CD14-positive monocyte (primary cell): ENCODE measurements at regions not wholly inside any gene's neighbourhood (a gene's known extent, or its start where the extent isn't known, plus 50 kb on each side); places are given as distances from the start of the nearest gene placed in this dataset.

ENCODE experiments used
- DNase-seq, 3 donors: peaks; one replicate each; pipeline ENCODE4 v3.0.0-alpha.2; 2011 to 2022
- H2AFZ ChIP-seq: 2 replicates; pipeline ENCODE4 v1.6.0; 2012; ENCODE audit warnings: mild to moderate bottlenecking, low read depth, low read length, inconsistent platforms; ENCODE audit not compliant: insufficient read depth, poor library complexity, severe bottlenecking
- H3K27ac ChIP-seq, 2 donors: 1 replicate in 1 of 2; 2 replicates in 1 of 2; pipeline ENCODE4 v1.5.1; 2012 to 2013; ENCODE audit warnings: low read length in 2 of 2, control low read depth in 1 of 2, inconsistent platforms in 1 of 2, low read depth in 1 of 2, mild to moderate bottlenecking in 1 of 2
- H3K27me3 ChIP-seq, 2 donors: one replicate each; pipeline versions ENCODE4 v1.6.0 to v1.6.1; 2011 to 2013; ENCODE audit warnings: low read length in 2 of 2; ENCODE audit not compliant: control insufficient read depth in 2 of 2, insufficient read depth in 2 of 2
- H3K36me3 ChIP-seq, 2 donors: replicated peaks in 1 of 2; 1 replicate in 1 of 2; 2 replicates in 1 of 2; pipeline versions ENCODE4 v1.5.1 to v1.6.1; 2012 to 2013; ENCODE audit warnings: low read length in 2 of 2, control low read depth in 1 of 2, inconsistent platforms in 1 of 2, mild to moderate bottlenecking in 1 of 2; ENCODE audit not compliant: insufficient read depth in 2 of 2, control insufficient read depth in 1 of 2
- H3K4me1 ChIP-seq, 2 donors: 1 replicate in 1 of 2; 2 replicates in 1 of 2; pipeline versions ENCODE4 v1.5.1 to v1.6.1; 2012 to 2013; ENCODE audit warnings: low read length in 2 of 2, control low read depth in 1 of 2, inconsistent platforms in 1 of 2, mild to moderate bottlenecking in 1 of 2, moderate library complexity in 1 of 2; ENCODE audit not compliant: insufficient read depth in 2 of 2, control insufficient read depth in 1 of 2
- H3K4me2 ChIP-seq: replicated peaks from 2 replicates; pipeline ENCODE3; 2012; ENCODE audit warnings: low read length, moderate library complexity, mild to moderate bottlenecking; ENCODE audit not compliant: poor library complexity, severe bottlenecking; ENCODE audit errors: extremely low read depth
- H3K4me3 ChIP-seq, 3 experiments: fragments of 200-600 bp in 1 of 3; sonication (generic) in 1 of 3; replicated peaks in 1 of 3; 1 replicate in 2 of 3; 2 replicates in 1 of 3; pipeline ENCODE4 v1.5.1; 2011 to 2013; ENCODE audit warnings: low read length in 3 of 3, mild to moderate bottlenecking in 3 of 3, control low read depth in 2 of 3, low read depth in 2 of 3, inconsistent platforms in 1 of 3, moderate library complexity in 1 of 3
- H3K79me2 ChIP-seq: 2 replicates; pipeline ENCODE4 v1.6.0; 2012; ENCODE audit warnings: mild to moderate bottlenecking, control low read depth, inconsistent platforms, low read length, moderate library complexity; ENCODE audit not compliant: insufficient read depth
- H3K9ac ChIP-seq: 2 replicates; pipeline ENCODE4 v1.6.0; 2017; ENCODE audit warnings: low read length, mild to moderate bottlenecking; ENCODE audit not compliant: insufficient read depth, poor library complexity, severe bottlenecking
- H3K9me3 ChIP-seq, 2 donors: replicated peaks in 1 of 2; 1 replicate in 1 of 2; 2 replicates in 1 of 2; pipeline versions ENCODE4 v1.5.1 to v1.6.1; 2012 to 2013; ENCODE audit warnings: low read length in 2 of 2, control low read depth in 1 of 2; ENCODE audit not compliant: control insufficient read depth in 1 of 2, insufficient read depth in 1 of 2
- H4K20me1 ChIP-seq: 2 replicates; pipeline ENCODE4 v1.6.0; 2012; ENCODE audit warnings: mild to moderate bottlenecking, low read length, control low read depth, moderate library complexity; ENCODE audit not compliant: insufficient read depth
- H3K27ac Mint-ChIP-seq, 7 donors: one replicate each; pipeline ENCODE4 v1.8.0; 2020; ENCODE audit warnings: mild to moderate bottlenecking in 7 of 7, mixed read lengths in 7 of 7, moderate library complexity in 6 of 7, inconsistent platforms in 2 of 7
- H3K27me3 Mint-ChIP-seq, 3 donors: one replicate each; pipeline ENCODE4 v1.8.0; 2021 to 2022; ENCODE audit warnings: low read depth in 3 of 3, mild to moderate bottlenecking in 3 of 3, mixed read lengths in 3 of 3, moderate library complexity in 3 of 3, inconsistent platforms in 1 of 3
- H3K36me3 Mint-ChIP-seq, 2 donors: one replicate each; pipeline ENCODE4 v1.8.0; 2020; ENCODE audit warnings: mixed read lengths in 2 of 2, inconsistent platforms in 1 of 2, mild to moderate bottlenecking in 1 of 2
- H3K4me1 Mint-ChIP-seq: one replicate; pipeline ENCODE4 v1.8.0; 2020; ENCODE audit warnings: mild to moderate bottlenecking, mixed read lengths
- H3K4me3 Mint-ChIP-seq, 2 donors: one replicate each; pipeline ENCODE4 v1.8.0; 2020; ENCODE audit warnings: mild to moderate bottlenecking in 2 of 2, mixed read lengths in 2 of 2, moderate library complexity in 1 of 2
- H3K9me3 Mint-ChIP-seq, 7 donors: one replicate each; pipeline ENCODE4 v1.8.0; 2020 to 2022; ENCODE audit warnings: mixed read lengths in 7 of 7, mild to moderate bottlenecking in 6 of 7, moderate library complexity in 6 of 7, inconsistent platforms in 2 of 7
- CTCF ChIP-seq: fragments of 200-600 bp; IDR thresholded peaks from one replicate; pipeline ENCODE4 v1.8.0; 2022; ENCODE audit warnings: antibody characterized with exemption, mild to moderate bottlenecking
- WGBS: methylation state at CpG from one replicate; pipeline ENCODE4 v1.1.5; 2013; ENCODE audit warnings: missing lambda C conversion rate; ENCODE audit not compliant: insufficient coverage; 5-methylcytosine and 5-hydroxymethylcytosine counted together
- intact Hi-C, 2 donors: fragments of 100-400 bp; cut with micrococcal nuclease; formaldehyde crosslinking; loops; one replicate each; pipeline versions ENCODE4 v1.15.0 to v1.15.1; 2023

- H3K9ac ChIP-seq = no peak overlapping the region
- no peak for TF ChIP-seq CTCF
- H3K36me3 ChIP-seq = no peaks in the 10 kb centered on the region
- no peak overlapping the region for H2AFZ ChIP-seq
- no peak overlapping the region for H3K4me3 ChIP-seq
- H4K20me1 ChIP-seq = no peaks in the 10 kb centered on the region
- WGBS = 75% methylated on average over 1 of the region's 1 CpG
- Mint-ChIP-seq H3K27ac (no peak overlapping the region), H3K36me3 (no peaks in the 10 kb centered on the region), H3K4me3 (no peak overlapping the region), H3K27me3 (no peaks in the 10 kb centered on the region), H3K9me3 (peaks cover 0 to 3% (median 0%) of the 10 kb centered on the region in 7 donors), H3K4me1 (no peaks in the 10 kb centered on the region)
- H3K4me1 ChIP-seq = no peaks in the 10 kb centered on the region
- H3K27me3 ChIP-seq = no peaks in the 10 kb centered on the region
- DNase-seq = no peak
- no peak overlapping the region for H3K4me2 ChIP-seq
- H3K27ac ChIP-seq = no peak overlapping the region
- H3K9me3 ChIP-seq = no peaks in the 10 kb centered on the region
- intact Hi-C loops = no loop called here
- no peaks in the 10 kb centered on the region for H3K79me2 ChIP-seq
These were observed 508.4 kb upstream of the SEMA6A start for GRCh38 chr5:117082977-117083376.

- intact Hi-C loops = no loop called here
- 90% methylated on average over 2 of the region's 2 CpGs for WGBS
- no peak for DNase-seq
- H3K4me2 ChIP-seq = no peak overlapping the region
- no peak for TF ChIP-seq CTCF
- no peak overlapping the region for H3K4me3 ChIP-seq
- no peak overlapping the region for H3K27ac ChIP-seq
- no peaks in the 10 kb centered on the region for H3K36me3 ChIP-seq
- H3K27me3 Mint-ChIP-seq = no peaks in the 10 kb centered on the region
- H3K27ac Mint-ChIP-seq = no peak overlapping the region
- H3K79me2 ChIP-seq = no peaks in the 10 kb centered on the region
- no peaks in the 10 kb centered on the region for H3K4me1 Mint-ChIP-seq
- H4K20me1 ChIP-seq = no peaks in the 10 kb centered on the region
- no peak overlapping the region for H2AFZ ChIP-seq
- no peaks in the 10 kb centered on the region for H3K36me3 Mint-ChIP-seq
- peaks cover 0 to 4% of the 10 kb centered on the region in 2 donors for H3K9me3 ChIP-seq
- H3K9me3 Mint-ChIP-seq = peaks cover 0 to 3% (median 0%) of the 10 kb centered on the region in 7 donors
- H3K9ac ChIP-seq = no peak overlapping the region
- H3K27me3 ChIP-seq = no peaks in the 10 kb centered on the region
- H3K4me3 Mint-ChIP-seq = no peak overlapping the region
- no peaks in the 10 kb centered on the region for H3K4me1 ChIP-seq
These were observed 502.5 kb upstream of the SEMA6A start for GRCh38 chr5:117077142-117077541.
